ENCODE measurements at regions not wholly inside any gene's neighbourhood (a gene's known extent, or its start where the extent isn't known, plus 50 kb on each side); places are given as distances from the start of the nearest gene placed in this dataset.

DNA sequence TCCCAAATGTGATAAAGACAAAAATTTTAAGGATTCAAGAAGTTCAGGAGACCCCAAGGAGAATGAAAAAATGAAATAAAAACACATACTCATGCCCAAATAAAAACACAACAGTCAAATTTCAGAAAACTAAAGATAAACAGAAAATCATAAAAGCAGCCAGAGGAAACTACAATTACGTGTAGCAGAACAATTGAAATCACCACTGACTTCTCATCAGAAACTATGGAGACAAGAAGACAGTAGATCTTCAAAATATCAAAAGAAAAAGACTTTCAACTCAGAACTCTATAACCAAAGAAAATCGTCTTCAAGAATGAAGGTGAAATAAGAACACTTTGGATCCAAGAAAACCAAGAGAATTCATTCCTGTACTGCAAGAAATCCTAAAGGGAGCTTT is 54.9 kb downstream of the DIO3 start:
- Histone ChIP-seq H3K9me3 (ENCODE audit: control insufficient read depth, insufficient read depth, low read length) (no peaks in the 10 kb centered on the region), H3K27ac (ENCODE audit: low read depth, low read length) (no peak overlapping the region), H3K27me3 (ENCODE audit: control insufficient read depth, insufficient read depth, low read length) (peaks cover 4% of the 10 kb centered on the region; the same call in 1 of the 2 replicates), H3K4me1 (ENCODE audit: control insufficient read depth, insufficient read depth, low read length) (no peaks in the 10 kb centered on the region), H3K36me3 (ENCODE audit: control insufficient read depth, insufficient read depth, low read length) (no peaks in the 10 kb centered on the region), H3K4me3 (ENCODE audit: low read depth, low read length) (no peak overlapping the region), H3K9ac (ENCODE audit: low read depth, low read length) (no peak overlapping the region)

DNA sequence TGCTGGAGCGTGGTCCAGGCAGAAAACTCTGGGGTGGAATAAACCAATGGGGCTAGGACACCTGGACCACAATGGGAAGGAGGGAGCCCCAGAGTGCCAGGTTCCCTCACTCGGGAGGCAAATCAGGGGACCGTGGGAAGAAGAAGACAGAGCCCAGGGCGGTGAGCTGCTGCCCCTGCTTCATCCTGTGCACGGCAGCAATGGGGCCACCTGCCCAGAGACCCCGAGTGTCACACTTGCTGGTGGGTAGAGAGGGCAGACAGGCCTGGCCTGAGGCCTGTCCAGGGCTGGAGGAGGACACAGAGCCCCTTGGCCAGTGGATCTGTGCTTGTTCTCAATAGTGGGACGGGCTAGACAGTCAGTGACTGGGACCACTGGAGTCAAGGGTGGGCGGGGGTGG is 58.2 kb downstream of the DIO3 start:
- H3K27ac ChIP-seq (ENCODE audit: low read depth, low read length): no peak overlapping the region
- H3K9ac ChIP-seq (ENCODE audit: low read depth, low read length): no peak overlapping the region
- H3K36me3 ChIP-seq (ENCODE audit: control insufficient read depth, insufficient read depth, low read length): no peaks in the 10 kb centered on the region
- H3K27me3 ChIP-seq (ENCODE audit: control insufficient read depth, insufficient read depth, low read length): peaks cover under 1% of the 10 kb centered on the region; the same call in 1 of the 2 replicates
- no peaks in the 10 kb centered on the region for H3K9me3 ChIP-seq (ENCODE audit: control insufficient read depth, insufficient read depth, low read length)
- H3K4me3 ChIP-seq (ENCODE audit: low read depth, low read length): no peak overlapping the region
- H3K4me1 ChIP-seq (ENCODE audit: control insufficient read depth, insufficient read depth, low read length): peaks cover 6% of the 10 kb centered on the region; the same call in 1 of the 2 replicates

DNA sequence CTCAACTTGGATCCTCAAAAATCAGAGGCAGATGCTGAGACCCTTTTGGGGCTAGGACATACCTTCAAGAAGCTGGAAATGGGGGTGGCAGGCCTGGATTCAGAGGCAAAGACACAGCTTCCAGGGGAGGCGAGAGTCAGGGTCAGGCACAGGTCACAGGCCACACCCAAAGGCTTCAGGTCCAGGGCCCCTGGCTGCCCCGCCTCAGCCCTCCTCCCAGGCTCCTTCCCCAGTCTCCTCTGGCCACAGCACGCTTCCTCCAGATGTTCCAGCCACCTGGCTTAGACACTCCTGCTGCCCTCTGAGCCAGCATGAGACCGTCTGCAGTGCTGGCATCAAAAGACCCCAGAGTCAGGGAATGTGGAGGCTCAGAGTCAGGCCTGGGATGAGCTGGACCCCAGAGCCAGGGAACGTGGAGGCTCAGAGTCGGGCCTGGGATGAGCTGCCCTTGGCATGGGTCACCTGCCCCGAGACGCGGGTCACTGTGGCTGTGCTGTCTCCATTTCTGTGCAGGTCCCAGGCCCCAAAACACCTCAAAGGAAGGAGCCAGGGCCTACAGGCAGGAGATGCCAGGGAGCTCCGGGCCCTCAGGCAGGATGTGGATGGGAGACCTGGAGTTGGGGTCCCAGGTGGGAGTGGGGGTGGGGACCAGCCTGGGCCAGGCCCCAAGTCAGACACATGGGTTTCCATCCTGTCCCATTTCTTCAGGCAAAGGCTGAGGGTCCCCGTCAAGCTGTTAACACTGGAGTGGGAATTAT is 58.9 kb downstream of the DIO3 start:
- H3K27me3 ChIP-seq (ENCODE audit: control insufficient read depth, insufficient read depth, low read length): no peaks in the 10 kb centered on the region
- peaks cover 6% of the 10 kb centered on the region; the same call in 1 of the 2 replicates for H3K4me1 ChIP-seq (ENCODE audit: control insufficient read depth, insufficient read depth, low read length)
- H3K36me3 ChIP-seq (ENCODE audit: control insufficient read depth, insufficient read depth, low read length): no peaks in the 10 kb centered on the region
- no peak overlapping the region for H3K4me3 ChIP-seq (ENCODE audit: low read depth, low read length)
- no peak overlapping the region for H3K27ac ChIP-seq (ENCODE audit: low read depth, low read length)
- H3K9ac ChIP-seq (ENCODE audit: low read depth, low read length): no peak overlapping the region
- no peaks in the 10 kb centered on the region for H3K9me3 ChIP-seq (ENCODE audit: control insufficient read depth, insufficient read depth, low read length)

DNA sequence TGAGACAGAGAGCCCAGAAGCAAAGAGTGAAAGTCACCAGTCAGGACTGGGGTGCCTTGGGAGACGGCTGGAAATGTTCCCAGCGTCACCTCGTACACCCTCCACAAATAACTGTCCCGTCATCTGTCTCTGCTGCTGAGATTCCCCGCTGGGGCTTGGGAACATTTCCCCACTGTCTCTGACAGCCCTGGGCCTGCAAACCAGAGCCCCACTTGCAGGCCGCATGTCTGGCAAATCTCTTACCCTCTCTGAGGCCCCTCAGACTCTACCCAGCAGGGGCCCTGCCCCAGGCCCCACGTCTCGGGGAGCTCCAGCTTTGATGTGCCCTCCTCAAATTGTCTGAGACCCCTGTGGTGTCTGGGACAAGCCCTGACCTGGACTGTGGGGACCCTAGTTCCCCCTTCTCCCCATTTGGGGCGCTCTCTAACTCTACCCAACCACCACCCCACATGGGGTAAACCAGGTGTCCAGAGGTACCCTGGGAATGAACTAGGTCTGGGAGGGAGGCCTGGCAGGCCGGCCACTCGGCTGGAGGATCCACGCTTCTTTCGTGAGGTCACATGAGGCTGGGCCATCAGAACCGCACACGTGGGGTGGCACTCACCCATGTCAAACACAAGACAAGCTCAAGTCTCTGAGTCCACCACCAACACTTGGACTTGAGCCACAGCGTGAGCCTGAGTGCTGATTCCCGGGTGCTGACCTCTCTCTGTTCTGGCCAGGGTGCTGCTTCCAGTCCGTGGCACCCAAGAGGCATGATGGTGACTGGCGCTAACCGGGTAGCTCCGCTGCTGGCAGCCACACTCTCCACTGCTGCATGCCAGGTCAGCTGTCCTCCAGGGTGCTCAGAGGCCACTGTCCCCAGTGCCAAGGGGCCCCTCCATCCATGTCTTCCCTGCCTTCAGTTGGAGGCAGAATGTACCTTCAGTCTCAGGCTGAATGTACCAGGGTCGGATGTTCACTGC is 59.8 kb downstream of the DIO3 start:
- Histone ChIP-seq H3K36me3 (ENCODE audit: control insufficient read depth, insufficient read depth, low read length) (no peaks in the 10 kb centered on the region), H3K27me3 (ENCODE audit: control insufficient read depth, insufficient read depth, low read length) (no peaks in the 10 kb centered on the region), H3K27ac (ENCODE audit: low read depth, low read length) (no peak overlapping the region), H3K4me1 (ENCODE audit: control insufficient read depth, insufficient read depth, low read length) (peaks cover 6% of the 10 kb centered on the region; the same call in 1 of the 2 replicates), H3K9ac (ENCODE audit: low read depth, low read length) (no peak overlapping the region), H3K9me3 (ENCODE audit: control insufficient read depth, insufficient read depth, low read length) (no peaks in the 10 kb centered on the region), H3K4me3 (ENCODE audit: low read depth, low read length) (no peak overlapping the region)

DNA sequence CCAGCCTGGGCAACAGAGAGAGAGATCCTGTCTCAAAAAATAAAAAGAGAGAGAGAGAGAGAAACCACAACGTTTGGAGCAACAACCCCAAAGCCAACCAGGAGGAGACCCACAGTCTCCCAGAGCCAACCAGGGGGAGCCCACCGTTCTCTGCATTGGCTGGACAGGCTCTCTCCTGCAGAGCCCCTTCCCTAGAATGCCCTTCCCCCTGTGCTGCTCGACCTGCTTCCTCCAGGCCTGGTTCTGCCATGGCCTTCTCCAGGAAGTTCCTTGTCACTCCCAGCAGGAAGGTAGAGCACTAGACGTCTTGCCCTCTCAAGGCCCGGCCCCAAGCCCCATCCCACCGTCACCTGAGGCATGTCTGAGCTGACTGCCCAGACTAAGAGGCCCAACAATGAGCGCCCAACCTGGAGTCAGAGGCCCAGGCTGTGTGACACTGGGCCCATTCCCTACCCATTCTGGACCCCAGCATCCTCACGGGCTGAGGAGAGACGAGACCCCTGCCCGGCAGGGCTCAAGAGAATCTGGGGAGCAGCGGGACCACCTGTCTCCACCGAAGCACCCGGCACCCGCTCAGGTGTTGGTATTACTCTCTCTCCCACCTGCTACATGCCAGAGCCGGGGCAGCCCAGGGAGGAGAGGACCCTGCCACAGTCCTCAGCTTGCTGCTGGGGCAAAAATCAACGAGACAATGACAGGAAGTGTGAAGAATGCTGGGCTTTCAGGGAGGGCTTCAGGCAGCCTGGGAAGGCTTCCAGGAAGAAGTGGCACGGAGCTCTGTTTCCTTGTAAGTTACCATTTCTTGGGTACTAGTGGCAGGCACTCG is 61.2 kb downstream of the DIO3 start:
- H3K4me1 ChIP-seq (ENCODE audit: control insufficient read depth, insufficient read depth, low read length): peaks cover 6% of the 10 kb centered on the region; the same call in 1 of the 2 replicates

DNA sequence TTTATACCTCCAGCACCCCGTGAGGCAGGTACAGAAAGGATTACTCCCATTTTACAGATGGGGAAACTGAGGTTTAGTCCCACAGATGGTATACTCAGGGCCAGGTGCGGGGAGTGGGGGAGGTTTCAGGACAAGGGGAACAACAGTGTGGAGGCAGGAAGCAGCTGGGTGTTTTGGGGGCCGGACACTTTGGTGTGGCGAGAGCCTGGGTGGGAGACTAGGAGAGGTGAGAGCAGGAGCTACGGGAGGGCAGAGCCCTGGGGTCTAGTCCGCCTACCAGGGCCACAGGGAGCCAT is 61.7 kb downstream of the DIO3 start:
- Histone ChIP-seq H3K9me3 (ENCODE audit: control insufficient read depth, insufficient read depth, low read length) (no peaks in the 10 kb centered on the region), H3K9ac (ENCODE audit: low read depth, low read length) (no peak overlapping the region), H3K27ac (ENCODE audit: low read depth, low read length) (no peak overlapping the region), H3K27me3 (ENCODE audit: control insufficient read depth, insufficient read depth, low read length) (peaks cover 1% of the 10 kb centered on the region; the same call in 1 of the 2 replicates), H3K36me3 (ENCODE audit: control insufficient read depth, insufficient read depth, low read length) (no peaks in the 10 kb centered on the region), H3K4me3 (ENCODE audit: low read depth, low read length) (no peak overlapping the region), H3K4me1 (ENCODE audit: control insufficient read depth, insufficient read depth, low read length) (peaks cover 6% of the 10 kb centered on the region; the same call in 1 of the 2 replicates)

More for the DNA sequence above, 61.2 kb downstream of the DIO3 start:
- H3K9ac ChIP-seq (ENCODE audit: low read depth, low read length): no peak overlapping the region
- H3K9me3 ChIP-seq (ENCODE audit: control insufficient read depth, insufficient read depth, low read length): no peaks in the 10 kb centered on the region
- no peak overlapping the region for H3K27ac ChIP-seq (ENCODE audit: low read depth, low read length)
- H3K36me3 ChIP-seq (ENCODE audit: control insufficient read depth, insufficient read depth, low read length): no peaks in the 10 kb centered on the region
- H3K27me3 ChIP-seq (ENCODE audit: control insufficient read depth, insufficient read depth, low read length): no peaks in the 10 kb centered on the region
- no peak overlapping the region for H3K4me3 ChIP-seq (ENCODE audit: low read depth, low read length)

DNA sequence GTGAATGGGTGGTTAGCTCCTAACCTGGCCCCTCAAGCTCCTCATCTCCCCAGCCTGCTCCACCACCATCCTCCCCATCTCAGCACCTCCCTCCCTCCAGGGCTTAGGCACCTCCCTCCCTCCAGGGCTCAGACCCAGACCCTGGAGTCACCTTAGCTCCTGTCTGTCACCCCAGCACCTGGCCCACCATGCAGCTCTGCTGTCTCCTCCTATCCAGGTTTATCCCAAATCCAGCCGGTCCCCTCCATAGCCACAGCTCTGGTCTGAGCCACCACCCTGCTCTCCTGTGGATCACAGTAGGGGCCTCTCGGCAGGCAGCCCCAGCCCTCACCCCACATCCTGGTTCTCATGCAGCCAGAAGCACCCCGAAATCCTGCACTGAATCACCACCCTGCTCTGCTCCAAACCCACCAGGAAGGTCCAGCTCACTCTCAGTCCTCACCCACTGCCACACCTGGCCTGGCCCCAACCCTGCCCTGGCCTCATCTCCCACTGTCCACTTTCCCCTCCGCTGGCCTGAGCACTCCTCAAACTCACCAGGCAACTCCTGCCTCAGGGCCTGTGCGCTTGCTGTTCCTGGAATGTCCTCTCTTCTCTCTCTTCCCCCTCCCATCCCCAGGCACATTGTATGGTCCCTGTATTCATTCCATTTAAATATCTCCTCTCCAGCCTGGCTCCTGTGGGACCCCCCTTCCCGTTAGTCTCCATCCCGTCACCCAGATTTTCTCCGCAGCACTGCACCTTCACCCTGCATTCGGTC is 62.6 kb downstream of the DIO3 start:
- peaks cover 6% of the 10 kb centered on the region for H3K27me3 ChIP-seq (ENCODE audit: control insufficient read depth, insufficient read depth, low read length)
- peaks cover 10% of the 10 kb centered on the region; the same call in 1 of the 2 replicates for H3K4me1 ChIP-seq (ENCODE audit: control insufficient read depth, insufficient read depth, low read length)
- H3K9me3 ChIP-seq (ENCODE audit: control insufficient read depth, insufficient read depth, low read length): no peaks in the 10 kb centered on the region
- no peak overlapping the region for H3K4me3 ChIP-seq (ENCODE audit: low read depth, low read length)
- H3K36me3 ChIP-seq (ENCODE audit: control insufficient read depth, insufficient read depth, low read length): no peaks in the 10 kb centered on the region
- no peak overlapping the region for H3K9ac ChIP-seq (ENCODE audit: low read depth, low read length)
- H3K27ac ChIP-seq (ENCODE audit: low read depth, low read length): no peak overlapping the region

DNA sequence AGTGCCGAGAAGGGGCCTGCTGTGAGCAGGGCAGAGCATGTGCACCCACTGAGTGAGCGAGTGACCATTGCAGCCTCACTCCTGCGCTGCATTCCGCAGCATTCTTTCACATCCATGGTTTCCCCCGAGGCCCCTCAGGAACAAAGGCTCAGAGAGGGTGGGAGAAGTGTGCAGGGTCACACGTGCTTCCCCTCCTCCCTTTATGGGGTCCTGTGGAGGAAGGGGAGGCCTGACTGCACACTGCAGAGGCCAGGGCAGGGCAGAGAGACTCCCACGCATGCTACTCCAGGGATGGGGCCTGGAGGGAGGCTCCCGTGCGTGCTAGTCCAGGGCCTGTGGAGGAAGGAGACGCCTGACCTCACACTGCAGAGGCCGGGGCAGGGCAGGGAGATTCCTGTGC is 63.2 kb downstream of the DIO3 start:
- H3K4me3 ChIP-seq (ENCODE audit: low read depth, low read length): no peak overlapping the region
- no peak overlapping the region for H3K27ac ChIP-seq (ENCODE audit: low read depth, low read length)
- no peaks in the 10 kb centered on the region for H3K9me3 ChIP-seq (ENCODE audit: control insufficient read depth, insufficient read depth, low read length)
- peaks cover 13% of the 10 kb centered on the region for H3K27me3 ChIP-seq (ENCODE audit: control insufficient read depth, insufficient read depth, low read length)
- no peak overlapping the region for H3K9ac ChIP-seq (ENCODE audit: low read depth, low read length)
- H3K4me1 ChIP-seq (ENCODE audit: control insufficient read depth, insufficient read depth, low read length): peaks cover 10% of the 10 kb centered on the region; the same call in 1 of the 2 replicates
- H3K36me3 ChIP-seq (ENCODE audit: control insufficient read depth, insufficient read depth, low read length): no peaks in the 10 kb centered on the region

DNA sequence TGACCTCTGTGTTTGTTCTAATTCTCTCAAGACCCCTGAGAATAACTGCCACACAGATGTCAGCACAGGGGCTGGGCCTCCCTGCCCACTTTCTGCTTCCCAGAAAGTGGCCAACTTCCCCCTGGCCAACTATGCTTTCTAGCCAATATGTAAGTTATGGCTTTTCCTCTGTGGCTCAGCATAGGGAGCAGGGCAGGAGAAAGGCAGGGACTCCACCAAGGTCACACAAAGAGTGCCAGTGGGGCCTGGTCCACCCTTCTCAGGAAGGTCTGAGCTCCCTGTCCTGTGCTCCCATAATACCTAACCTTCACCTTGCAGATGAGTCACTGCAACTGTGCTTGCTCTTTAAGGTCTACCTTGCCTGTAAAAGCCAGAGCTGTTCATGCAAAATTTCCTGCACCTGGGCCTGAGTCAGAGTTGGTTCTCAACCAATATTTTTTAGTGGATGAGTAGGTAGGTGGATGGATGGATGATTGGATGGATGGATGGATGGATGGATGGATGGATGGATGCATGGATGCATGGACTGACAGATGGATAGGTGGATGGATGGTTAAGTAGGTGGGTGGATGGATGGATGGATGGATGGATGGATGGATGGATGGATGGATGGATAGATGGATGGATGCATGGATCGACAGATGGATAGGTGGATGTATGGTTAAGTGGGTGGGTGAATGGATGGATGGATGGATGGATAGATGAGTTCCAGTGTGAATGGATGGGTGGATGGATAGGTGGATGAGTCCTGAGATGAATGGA is 64.2 kb downstream of the DIO3 start:
- Histone ChIP-seq H3K9ac (ENCODE audit: low read depth, low read length) (no peak overlapping the region), H3K4me3 (ENCODE audit: low read depth, low read length) (no peak overlapping the region), H3K4me1 (ENCODE audit: control insufficient read depth, insufficient read depth, low read length) (peaks cover 10% of the 10 kb centered on the region; the same call in 1 of the 2 replicates), H3K27ac (ENCODE audit: low read depth, low read length) (no peak overlapping the region), H3K27me3 (ENCODE audit: control insufficient read depth, insufficient read depth, low read length) (peaks cover 17% of the 10 kb centered on the region), H3K36me3 (ENCODE audit: control insufficient read depth, insufficient read depth, low read length) (no peaks in the 10 kb centered on the region), H3K9me3 (ENCODE audit: control insufficient read depth, insufficient read depth, low read length) (no peaks in the 10 kb centered on the region)
